ENCODE measurements at regions not wholly inside any gene's neighbourhood (a gene's known extent, or its start where the extent isn't known, plus 50 kb on each side); places are given as distances from the start of the nearest gene placed in this dataset.
A peak's percentile ranks its signal among the peaks of the same experiment; 100 is the strongest.

- Histone ChIP-seq H3K4me1 (ENCODE audit: insufficient read depth) (no peaks in the 10 kb centered on the region), H3K36me3 (replicated peaks; ENCODE audit: insufficient read depth, low read depth) (no peaks in the 10 kb centered on the region)
- WGBS (ENCODE audit: low lambda C conversion rate, missing lambda C conversion rate), result 63% methylated on average over 5 of the region's 5 CpGs
These were observed 69.9 kb upstream of the MARK1 start for GRCh38 chr1:220457957-220458609.

GRCh38 chr1:220455559-220455958 is 72.4 kb upstream of the MARK1 start:
- no peak for DNase-seq (ENCODE audit: low spot score)
- no peaks in the 10 kb centered on the region for H4K20me1 ChIP-seq (ENCODE audit: insufficient read depth, poor library complexity, severe bottlenecking)
- H3K27ac ChIP-seq, result no peak overlapping the region
- no peaks in the 10 kb centered on the region for H3K36me3 ChIP-seq (replicated peaks; ENCODE audit: insufficient read depth, low read depth)
- H3K4me3 ChIP-seq, result no peak overlapping the region
- H3K27me3 ChIP-seq, result no peaks in the 10 kb centered on the region
- WGBS (ENCODE audit: low lambda C conversion rate, missing lambda C conversion rate), result 78% methylated on average over 7 of the region's 7 CpGs
- no peaks in the 10 kb centered on the region for H3K79me2 ChIP-seq
- H2AFZ ChIP-seq, result no peak overlapping the region
- H3K4me1 ChIP-seq (ENCODE audit: insufficient read depth), result peaks cover 12% of the 10 kb centered on the region
- H3K9me2 ChIP-seq (replicated peaks; ENCODE audit: insufficient read depth), result no peaks in the 10 kb centered on the region
- TF ChIP-seq EZH2 (IDR thresholded peaks at IDR 0.05; ENCODE audit: borderline replicate concordance), result no peak
- TF ChIP-seq EZH2phosphoT487 (IDR thresholded peaks at IDR 0.05; ENCODE audit: low read depth, severe bottlenecking, unreplicated experiment), result no peak
- no peak for TF ChIP-seq CTCF (IDR thresholded peaks at IDR 0.05; ENCODE audit: poor library complexity)
- no peaks in the 10 kb centered on the region for H3K9me3 ChIP-seq (ENCODE audit: low read depth)
- no peak overlapping the region for H3K4me2 ChIP-seq

More at GRCh38 chr1:220457957-220458609, 69.9 kb upstream of the MARK1 start:
- DNase-seq (ENCODE audit: low spot score), result no peak
- Histone ChIP-seq H3K27me3 (no peaks in the 10 kb centered on the region), H2AFZ (no peak overlapping the region), H3K79me2 (no peaks in the 10 kb centered on the region), H3K9me2 (replicated peaks; ENCODE audit: insufficient read depth) (no peaks in the 10 kb centered on the region), H3K27ac (peak overlapping the region; percentile 7), H3K4me3 (no peak overlapping the region), H3K9me3 (ENCODE audit: low read depth) (no peaks in the 10 kb centered on the region), H4K20me1 (ENCODE audit: insufficient read depth, poor library complexity, severe bottlenecking) (no peaks in the 10 kb centered on the region), H3K4me2 (no peak overlapping the region)
- TF ChIP-seq EZH2phosphoT487 (IDR thresholded peaks at IDR 0.05; ENCODE audit: low read depth, severe bottlenecking, unreplicated experiment) (no peak), EZH2 (IDR thresholded peaks at IDR 0.05; ENCODE audit: borderline replicate concordance) (no peak), CTCF (IDR thresholded peaks at IDR 0.05; ENCODE audit: poor library complexity) (no peak)

GRCh38 chr1:220454155-220454777 is 73.7 kb upstream of the MARK1 start:
- H3K4me1 ChIP-seq (ENCODE audit: insufficient read depth), result peaks cover 12% of the 10 kb centered on the region
- no peak overlapping the region for H3K4me2 ChIP-seq
- no peak overlapping the region for H3K4me3 ChIP-seq
- 95% methylated on average over 3 of the region's 3 CpGs for WGBS (ENCODE audit: low lambda C conversion rate, missing lambda C conversion rate)
- H2AFZ ChIP-seq, result no peak overlapping the region
- H3K79me2 ChIP-seq, result no peaks in the 10 kb centered on the region
- no peak for TF ChIP-seq EZH2 (IDR thresholded peaks at IDR 0.05; ENCODE audit: borderline replicate concordance)
- TF ChIP-seq EZH2phosphoT487 (IDR thresholded peaks at IDR 0.05; ENCODE audit: low read depth, severe bottlenecking, unreplicated experiment), result no peak
- TF ChIP-seq CTCF (IDR thresholded peaks at IDR 0.05; ENCODE audit: poor library complexity), result peak; percentile 2
- H3K9me2 ChIP-seq (replicated peaks; ENCODE audit: insufficient read depth), result no peaks in the 10 kb centered on the region
- no peaks in the 10 kb centered on the region for H3K36me3 ChIP-seq (replicated peaks; ENCODE audit: insufficient read depth, low read depth)
- H3K27ac ChIP-seq, result no peak overlapping the region
- H3K9me3 ChIP-seq (ENCODE audit: low read depth), result no peaks in the 10 kb centered on the region
- DNase-seq (ENCODE audit: low spot score), result no peak
- H3K27me3 ChIP-seq, result no peaks in the 10 kb centered on the region
- H4K20me1 ChIP-seq (ENCODE audit: insufficient read depth, poor library complexity, severe bottlenecking), result no peaks in the 10 kb centered on the region

Measured in hepatocyte (in vitro differentiated cells).